ENCODE measurements at regions not wholly inside any gene's neighbourhood (a gene's known extent, or its start where the extent isn't known, plus 50 kb on each side); places are given as distances from the start of the nearest gene placed in this dataset.

DNA sequence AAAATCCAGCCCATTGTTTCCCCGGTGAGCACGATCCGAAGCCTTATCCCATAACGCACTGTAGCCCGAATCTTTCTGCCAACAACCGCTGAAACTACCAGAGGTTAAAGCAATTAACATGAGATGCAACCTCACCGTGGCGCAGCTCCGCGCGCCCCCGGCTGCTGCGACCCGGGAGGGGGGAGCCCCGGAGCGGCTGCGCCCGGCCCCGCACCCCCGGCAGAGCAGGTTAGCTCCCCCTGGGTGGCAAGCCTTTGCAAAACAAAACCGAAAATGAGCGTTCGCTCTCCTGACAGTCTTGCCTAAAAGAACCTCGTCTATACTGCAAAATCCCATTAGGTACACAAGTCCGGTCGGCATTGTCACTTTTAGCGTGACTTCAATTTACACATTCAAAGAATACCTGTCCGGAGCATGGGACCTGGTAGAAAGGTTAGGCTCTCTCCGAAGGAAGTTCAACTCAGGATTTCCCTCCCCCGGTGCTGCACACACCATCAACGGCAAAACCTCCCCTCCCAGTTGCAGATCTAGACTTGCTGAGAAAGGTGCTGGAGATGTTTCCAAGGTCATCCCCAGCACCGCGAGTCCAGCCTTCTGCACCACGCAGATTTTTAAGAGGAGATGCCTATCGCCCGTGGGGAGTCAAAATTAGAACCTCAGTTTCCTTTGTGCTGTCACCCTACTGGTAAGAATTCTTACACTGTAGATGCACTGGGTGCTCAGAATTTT is 107.5 kb downstream of the ZNF281 start:
- TF ChIP-seq, protein P1, sequence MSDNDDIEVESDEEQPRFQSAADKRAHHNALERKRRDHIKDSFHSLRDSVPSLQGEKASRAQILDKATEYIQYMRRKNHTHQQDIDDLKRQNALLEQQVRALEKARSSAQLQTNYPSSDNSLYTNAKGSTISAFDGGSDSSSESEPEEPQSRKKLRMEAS (CRISPR knock-in tag; IDR thresholded peaks at IDR 0.05): no peak
- TF ChIP-seq POLR2AphosphoS5 (IDR thresholded peaks at IDR 0.05; ENCODE audit: control insufficient read depth, insufficient read depth, low read depth, low read length) (no peak), ESRRA (IDR thresholded peaks at IDR 0.05; ENCODE audit: borderline replicate concordance, low read depth) (no peak), ZNF217 (CRISPR knock-in tag; IDR thresholded peaks at IDR 0.05) (no peak), POLR2G (IDR thresholded peaks at IDR 0.05; ENCODE audit: low read depth, low read length) (no peak), KLF13 (tag; IDR thresholded peaks at IDR 0.05; ENCODE audit: borderline replicate concordance, low read depth) (no peak), TARDBP (IDR thresholded peaks at IDR 0.05) (no peak), KLF16 (IDR thresholded peaks at IDR 0.05) (no peak), POLR2A (conservative IDR thresholded peaks at IDR 0.05) (no peak), YY1 (IDR thresholded peaks at IDR 0.05; ENCODE audit: borderline replicate concordance in 1 of 3, control insufficient read depth in 1 of 3, extremely low read depth in 1 of 3, insufficient read depth in 3 of 3, insufficient read length in 1 of 3, insufficient replicate concordance in 2 of 3, low read depth in 1 of 3, low read length in 2 of 3) (no peak), SIRT6 (IDR thresholded peaks at IDR 0.05; ENCODE audit: low read depth, low read length) (no peak), KLF6 (CRISPR knock-in tag; IDR thresholded peaks at IDR 0.05; ENCODE audit: borderline replicate concordance) (no peak)
- TF ChIP-seq, protein P2, sequence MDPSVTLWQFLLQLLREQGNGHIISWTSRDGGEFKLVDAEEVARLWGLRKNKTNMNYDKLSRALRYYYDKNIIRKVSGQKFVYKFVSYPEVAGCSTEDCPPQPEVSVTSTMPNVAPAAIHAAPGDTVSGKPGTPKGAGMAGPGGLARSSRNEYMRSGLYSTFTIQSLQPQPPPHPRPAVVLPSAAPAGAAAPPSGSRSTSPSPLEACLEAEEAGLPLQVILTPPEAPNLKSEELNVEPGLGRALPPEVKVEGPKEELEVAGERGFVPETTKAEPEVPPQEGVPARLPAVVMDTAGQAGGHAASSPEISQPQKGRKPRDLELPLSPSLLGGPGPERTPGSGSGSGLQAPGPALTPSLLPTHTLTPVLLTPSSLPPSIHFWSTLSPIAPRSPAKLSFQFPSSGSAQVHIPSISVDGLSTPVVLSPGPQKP (CRISPR knock-in tag; IDR thresholded peaks at IDR 0.05): no peak
